Kidney epithelial cell (primary cell): ENCODE measurements at regions not wholly inside any gene's neighbourhood (a gene's known extent, or its start where the extent isn't known, plus 50 kb on each side); places are given as distances from the start of the nearest gene placed in this dataset.

Experiments
- DNase-seq: peaks from one replicate; pipeline ENCODE4 v3.0.0-alpha.2; 2010; ENCODE audit warnings: low read depth
- H3K27me3 ChIP-seq: 2 replicates; pipeline ENCODE4 v1.6.0; 2011; ENCODE audit warnings: low read length; ENCODE audit not compliant: control insufficient read depth, insufficient read depth
- H3K36me3 ChIP-seq: 2 replicates; pipeline ENCODE4 v1.5.1; 2011; ENCODE audit warnings: low read length; ENCODE audit not compliant: control insufficient read depth, insufficient read depth
- H3K4me3 ChIP-seq: 2 replicates; pipeline ENCODE4 v1.5.1; 2011; ENCODE audit warnings: low read depth, mild to moderate bottlenecking, control low read depth, low read length
- TF ChIP-seq, protein P1 (sequence below): IDR thresholded peaks from 2 replicates; pipeline ENCODE4 v1.5.1; 2011; ENCODE audit warnings: mild to moderate bottlenecking, moderate library complexity, low read length, control low read depth, inconsistent platforms; ENCODE audit not compliant: insufficient read depth, poor library complexity, severe bottlenecking

DNA sequence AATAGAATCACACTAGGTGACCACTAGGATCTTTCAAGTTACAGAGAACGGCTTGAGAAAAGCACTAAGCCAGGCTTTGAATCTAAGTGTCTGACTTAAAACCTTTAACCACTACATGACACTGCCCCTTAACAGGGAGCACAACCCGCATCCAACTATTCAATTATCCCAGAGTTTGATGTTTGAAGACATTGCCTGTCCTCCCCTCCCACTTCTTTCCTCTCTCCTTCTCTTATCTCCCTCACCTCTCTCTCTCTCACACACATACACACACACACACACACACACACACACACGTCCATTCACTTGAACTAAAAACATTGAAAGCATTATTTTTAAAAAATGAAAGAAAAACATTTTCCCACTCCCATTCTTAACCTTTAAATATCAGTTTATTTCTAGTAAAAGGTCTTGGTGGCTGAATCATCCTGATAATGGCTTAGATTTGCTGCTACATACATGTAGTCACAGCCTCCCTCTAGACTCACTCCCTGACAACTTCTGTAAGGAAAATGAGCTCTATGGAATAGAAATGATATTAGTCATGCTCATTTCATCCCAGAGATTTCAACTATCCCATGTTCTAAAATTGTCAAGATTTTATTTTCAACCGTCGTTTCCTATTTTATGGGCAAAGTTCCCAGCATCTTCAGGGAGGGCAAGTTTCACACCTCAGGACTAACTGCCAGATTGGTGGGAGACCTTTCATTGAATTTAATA is 53.5 kb upstream of the RAP1B start:
- H3K27me3 ChIP-seq: no peaks in the 10 kb centered on the region
- no peak overlapping the region for H3K4me3 ChIP-seq
- DNase-seq: no peak
- TF ChIP-seq, protein P1, sequence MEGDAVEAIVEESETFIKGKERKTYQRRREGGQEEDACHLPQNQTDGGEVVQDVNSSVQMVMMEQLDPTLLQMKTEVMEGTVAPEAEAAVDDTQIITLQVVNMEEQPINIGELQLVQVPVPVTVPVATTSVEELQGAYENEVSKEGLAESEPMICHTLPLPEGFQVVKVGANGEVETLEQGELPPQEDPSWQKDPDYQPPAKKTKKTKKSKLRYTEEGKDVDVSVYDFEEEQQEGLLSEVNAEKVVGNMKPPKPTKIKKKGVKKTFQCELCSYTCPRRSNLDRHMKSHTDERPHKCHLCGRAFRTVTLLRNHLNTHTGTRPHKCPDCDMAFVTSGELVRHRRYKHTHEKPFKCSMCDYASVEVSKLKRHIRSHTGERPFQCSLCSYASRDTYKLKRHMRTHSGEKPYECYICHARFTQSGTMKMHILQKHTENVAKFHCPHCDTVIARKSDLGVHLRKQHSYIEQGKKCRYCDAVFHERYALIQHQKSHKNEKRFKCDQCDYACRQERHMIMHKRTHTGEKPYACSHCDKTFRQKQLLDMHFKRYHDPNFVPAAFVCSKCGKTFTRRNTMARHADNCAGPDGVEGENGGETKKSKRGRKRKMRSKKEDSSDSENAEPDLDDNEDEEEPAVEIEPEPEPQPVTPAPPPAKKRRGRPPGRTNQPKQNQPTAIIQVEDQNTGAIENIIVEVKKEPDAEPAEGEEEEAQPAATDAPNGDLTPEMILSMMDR: no peak
- no peaks in the 10 kb centered on the region for H3K36me3 ChIP-seq

DNA sequence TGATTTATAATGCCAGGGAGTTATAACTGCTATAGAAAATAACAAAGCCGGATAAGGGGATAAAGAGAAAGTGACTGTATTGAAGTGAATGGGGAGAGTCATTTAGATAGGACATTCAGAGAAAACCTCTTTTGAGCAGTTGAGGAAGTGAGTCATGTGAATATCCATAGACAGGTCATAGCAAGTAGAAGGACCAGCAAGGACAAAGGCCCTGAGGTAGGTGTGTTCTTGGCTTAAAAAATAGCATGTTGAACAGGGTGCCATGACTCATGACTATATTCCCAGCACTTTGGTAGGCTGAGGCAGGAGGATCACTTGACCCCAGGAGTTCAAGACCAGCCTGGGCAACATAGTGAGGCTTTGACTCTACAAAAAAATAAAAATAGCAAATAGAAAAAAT is 51.5 kb upstream of the RAP1B start:
- Histone ChIP-seq H3K36me3 (no peaks in the 10 kb centered on the region), H3K4me3 (no peak overlapping the region), H3K27me3 (no peaks in the 10 kb centered on the region)
- no peak for DNase-seq
- TF ChIP-seq, protein P1: no peak

DNA sequence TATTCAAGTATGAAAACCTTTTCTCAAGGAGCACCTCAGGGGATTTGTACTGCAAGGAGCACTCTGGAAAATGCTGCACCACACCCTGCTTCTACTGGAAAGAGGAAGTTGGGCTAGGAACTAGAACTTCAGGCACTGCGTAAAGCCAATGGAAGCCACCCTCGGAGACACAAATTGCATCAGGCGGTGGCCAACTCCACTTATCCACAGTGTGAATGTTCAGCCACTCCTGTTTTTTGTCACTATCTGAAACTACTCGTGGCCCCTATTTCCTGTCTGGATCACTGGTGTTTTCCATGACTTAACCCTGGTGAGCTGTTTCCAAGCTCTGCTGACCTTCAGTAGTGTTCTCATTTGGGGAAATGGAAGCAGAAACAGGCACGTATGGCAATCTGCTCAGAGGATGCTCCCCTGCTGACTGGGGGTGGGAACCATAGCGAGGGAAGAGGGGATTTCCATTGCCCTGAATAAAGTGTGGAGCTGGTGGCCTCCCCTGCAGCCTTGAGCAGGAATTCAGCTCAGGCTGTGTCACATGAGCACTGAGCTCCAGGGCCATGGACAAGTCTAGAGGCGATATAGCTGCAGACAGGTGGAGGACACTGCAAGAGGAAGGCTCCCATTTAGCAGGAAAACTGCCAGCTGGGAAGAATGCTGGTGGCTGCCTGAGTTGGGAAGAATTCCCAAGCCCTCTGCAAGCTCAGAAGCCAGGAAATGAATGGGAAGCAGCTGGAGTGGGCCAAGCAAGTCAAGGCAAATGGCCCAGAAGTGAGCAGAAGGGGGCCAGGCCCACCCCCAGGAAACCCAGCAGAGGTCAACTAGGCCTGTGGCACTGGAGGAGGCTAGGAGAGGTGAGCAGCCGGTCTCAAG is 50.5 kb upstream of the RAP1B start:
- no peaks in the 10 kb centered on the region for H3K27me3 ChIP-seq
- no peak overlapping the region for H3K4me3 ChIP-seq
- TF ChIP-seq, protein P1: no peak
- DNase-seq: no peak
- H3K36me3 ChIP-seq: no peaks in the 10 kb centered on the region

DNA sequence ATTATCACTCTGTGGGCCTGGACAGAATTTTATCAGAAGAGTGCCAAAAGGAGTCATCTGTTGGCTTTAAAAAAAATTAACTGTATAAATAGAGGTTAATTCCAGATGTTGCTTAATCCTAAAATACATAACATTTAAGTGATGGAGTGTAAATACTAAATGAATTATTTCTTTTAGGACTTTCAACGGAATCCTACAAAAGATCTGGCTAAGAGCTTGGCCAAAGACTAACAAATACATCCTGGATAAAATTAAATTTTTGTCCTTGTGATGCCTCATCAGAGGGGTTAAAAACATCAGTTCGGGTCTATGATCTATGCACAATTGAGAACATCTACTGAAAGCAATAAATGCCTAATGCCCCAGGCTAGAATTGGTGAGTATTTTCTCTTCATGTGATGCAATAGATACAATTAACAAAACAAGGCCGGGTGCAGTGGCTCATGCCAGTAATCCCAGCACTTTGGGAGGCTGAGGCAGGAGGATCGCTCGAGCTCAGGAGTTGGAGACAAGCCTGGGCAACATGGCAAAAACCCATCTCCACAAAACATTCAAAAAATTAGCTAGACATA is 49.8 kb upstream of the RAP1B start:
- H3K27me3 ChIP-seq: no peaks in the 10 kb centered on the region
- TF ChIP-seq, protein P1: no peak
- no peak overlapping the region for H3K4me3 ChIP-seq
- H3K36me3 ChIP-seq: no peaks in the 10 kb centered on the region
- DNase-seq: no peak
